Caco-2 (cell line): ENCODE measurements at regions not wholly inside any gene's neighbourhood (a gene's known extent, or its start where the extent isn't known, plus 50 kb on each side); places are given as distances from the start of the nearest gene placed in this dataset.

Source experiments
- BruUV-seq: library from RNA; stranded (reverse); fragments of 400-500 nt; replicated peaks from 2 replicates; lab custom pipeline; 2021; lab: Mats Ljungman, UMichigan
- CTCF ChIA-PET: fragments of 300-600 bp; sonication (Branson Sonifier 250); formaldehyde crosslinking; loops from one replicate; lab custom pipeline; 2022; ENCODE audit warnings: antibody characterized with exemption; lab: Charles Lee
- POLR2A ChIA-PET: fragments of 300-600 bp; sonication (Branson Sonifier 250); formaldehyde crosslinking; loops from one replicate; lab custom pipeline; 2022; ENCODE audit warnings: antibody characterized with exemption; lab: Charles Lee
- DNase-seq, 2 experiments: peaks; one replicate each; pipeline versions ENCODE4 v3.0.0 to v3.0.0-alpha.2; 2020 to 2022
- H3K27me3 ChIP-seq: replicated peaks from 2 replicates; pipeline ENCODE4 v1.6.0; 2011; ENCODE audit warnings: low read length; ENCODE audit not compliant: control insufficient read depth, insufficient read depth
- H3K36me3 ChIP-seq: 2 replicates; pipeline ENCODE4 v1.5.1; 2011; ENCODE audit warnings: low read length; ENCODE audit not compliant: control insufficient read depth, insufficient read depth
- H3K4me1 ChIP-seq: fragments of 250-450 bp; sonication (Bioruptor Pico); 2 replicates; pipeline ENCODE4 v1.5.1; 2020; ENCODE audit warnings: mild to moderate bottlenecking
- H3K4me3 ChIP-seq: 2 replicates; pipeline ENCODE4 v1.5.1; 2011; ENCODE audit warnings: low read depth, mild to moderate bottlenecking, control low read depth, low read length
- H3K9me3 ChIP-seq: fragments of 250-450 bp; sonication (Bioruptor Pico); 2 replicates; pipeline ENCODE4 v1.5.1; 2020; ENCODE audit warnings: mild to moderate bottlenecking, moderate library complexity
- H3K27ac Mint-ChIP-seq: one replicate; pipeline ENCODE4 v1.8.0; 2022; ENCODE audit warnings: mixed read lengths; ENCODE audit not compliant: unreplicated experiment
- H3K27me3 Mint-ChIP-seq: one replicate; pipeline ENCODE4 v1.8.0; 2022; ENCODE audit warnings: mixed read lengths; ENCODE audit not compliant: insufficient read depth, unreplicated experiment
- H3K36me3 Mint-ChIP-seq: one replicate; pipeline ENCODE4 v1.8.0; 2022; ENCODE audit warnings: mild to moderate bottlenecking, mixed read lengths; ENCODE audit not compliant: insufficient read depth, unreplicated experiment
- H3K4me1 Mint-ChIP-seq: one replicate; pipeline ENCODE4 v1.8.0; 2022; ENCODE audit warnings: low read depth, mixed read lengths; ENCODE audit not compliant: unreplicated experiment
- H3K4me3 Mint-ChIP-seq: one replicate; pipeline ENCODE4 v1.8.0; 2022; ENCODE audit warnings: mild to moderate bottlenecking, moderate library complexity, mixed read lengths; ENCODE audit not compliant: unreplicated experiment
- H3K9me3 Mint-ChIP-seq: one replicate; pipeline ENCODE4 v1.8.0; 2022; ENCODE audit warnings: mixed read lengths; ENCODE audit not compliant: unreplicated experiment
- intact Hi-C: fragments of 100-400 bp; cut with micrococcal nuclease; formaldehyde crosslinking; loops from one replicate; pipeline ENCODE4 v1.10.0; 2022; ENCODE audit not compliant: unreplicated experiment
- TF ChIP-seq, protein P1 (sequence below), 2 experiments: fragments of 200-600 bp in 1 of 2; IDR thresholded peaks; 1 replicate in 1 of 2; 2 replicates in 1 of 2; pipeline versions ENCODE4 v1.5.1 to v1.8.0; 2011 to 2022; ENCODE audit warnings: antibody characterized with exemption in 1 of 2, control low read depth in 1 of 2, inconsistent platforms in 1 of 2, low read depth in 1 of 2, low read length in 1 of 2, mild to moderate bottlenecking in 1 of 2, moderate library complexity in 1 of 2; ENCODE audit not compliant: insufficient read depth in 1 of 2, severe bottlenecking in 1 of 2, unreplicated experiment in 1 of 2

DNA sequence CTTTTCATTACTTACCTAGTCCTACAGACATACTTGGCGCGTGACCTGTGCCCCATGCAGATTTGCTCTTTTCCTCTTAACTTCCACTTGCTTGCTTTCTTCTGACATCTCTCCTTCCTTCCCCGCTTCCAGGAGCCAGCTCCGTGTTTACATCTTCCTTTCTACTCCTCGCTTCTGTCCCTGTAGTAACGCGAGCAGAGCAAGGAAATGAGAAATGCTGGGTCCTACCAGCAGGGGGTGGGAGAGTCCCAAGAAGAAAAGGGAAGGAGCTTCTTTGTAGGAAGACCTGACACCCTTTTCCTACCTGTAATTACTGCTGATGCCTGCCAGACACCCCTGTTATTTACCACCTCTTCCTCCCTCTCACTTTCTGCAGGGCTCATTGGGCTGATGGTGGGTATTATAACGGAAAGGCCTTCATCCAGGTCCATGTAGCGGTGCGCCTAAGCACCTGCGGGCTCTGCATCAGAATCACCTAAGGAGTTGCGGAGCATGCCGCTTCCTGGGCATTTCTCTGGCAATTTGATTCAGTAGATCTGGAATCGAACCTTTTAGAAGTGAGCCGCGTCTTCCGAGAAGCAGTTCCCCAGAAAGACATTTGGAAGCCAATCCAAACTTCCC is 1260.8 kb upstream of the WWC1 start:
- Histone ChIP-seq H3K4me1 (no peaks in the 10 kb centered on the region), H3K27me3 (no peaks in the 10 kb centered on the region), H3K4me3 (no peak overlapping the region), H3K36me3 (no peaks in the 10 kb centered on the region), H3K9me3 (no peaks in the 10 kb centered on the region)
- no peak overlapping the region for H3K27ac Mint-ChIP-seq
- DNase-seq, result peak; percentile 33 to 38
- POLR2A ChIA-PET, result no interaction called here
- H3K9me3 Mint-ChIP-seq, result no peaks in the 10 kb centered on the region
- H3K4me3 Mint-ChIP-seq, result no peak overlapping the region
- intact Hi-C loops, result no loop called here
- no peaks in the 10 kb centered on the region for H3K4me1 Mint-ChIP-seq
- BruUV-seq, result no TSS peak
- H3K36me3 Mint-ChIP-seq, result no peaks in the 10 kb centered on the region
- CTCF ChIA-PET, result interaction anchor here (0.7 kb wide), 1 partner anchor 1573 kb away, joined by 3 read pairs; no protein-coding TSS in a partner anchor
- no peaks in the 10 kb centered on the region for H3K27me3 Mint-ChIP-seq
- TF ChIP-seq, protein P1, sequence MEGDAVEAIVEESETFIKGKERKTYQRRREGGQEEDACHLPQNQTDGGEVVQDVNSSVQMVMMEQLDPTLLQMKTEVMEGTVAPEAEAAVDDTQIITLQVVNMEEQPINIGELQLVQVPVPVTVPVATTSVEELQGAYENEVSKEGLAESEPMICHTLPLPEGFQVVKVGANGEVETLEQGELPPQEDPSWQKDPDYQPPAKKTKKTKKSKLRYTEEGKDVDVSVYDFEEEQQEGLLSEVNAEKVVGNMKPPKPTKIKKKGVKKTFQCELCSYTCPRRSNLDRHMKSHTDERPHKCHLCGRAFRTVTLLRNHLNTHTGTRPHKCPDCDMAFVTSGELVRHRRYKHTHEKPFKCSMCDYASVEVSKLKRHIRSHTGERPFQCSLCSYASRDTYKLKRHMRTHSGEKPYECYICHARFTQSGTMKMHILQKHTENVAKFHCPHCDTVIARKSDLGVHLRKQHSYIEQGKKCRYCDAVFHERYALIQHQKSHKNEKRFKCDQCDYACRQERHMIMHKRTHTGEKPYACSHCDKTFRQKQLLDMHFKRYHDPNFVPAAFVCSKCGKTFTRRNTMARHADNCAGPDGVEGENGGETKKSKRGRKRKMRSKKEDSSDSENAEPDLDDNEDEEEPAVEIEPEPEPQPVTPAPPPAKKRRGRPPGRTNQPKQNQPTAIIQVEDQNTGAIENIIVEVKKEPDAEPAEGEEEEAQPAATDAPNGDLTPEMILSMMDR (IDR thresholded peaks at IDR 0.05; ENCODE audit: insufficient read depth in 1 of 2, low read depth in 1 of 2, low read length in 1 of 2, severe bottlenecking in 1 of 2, unreplicated experiment in 1 of 2), result peak; percentile 5 to 46

DNA sequence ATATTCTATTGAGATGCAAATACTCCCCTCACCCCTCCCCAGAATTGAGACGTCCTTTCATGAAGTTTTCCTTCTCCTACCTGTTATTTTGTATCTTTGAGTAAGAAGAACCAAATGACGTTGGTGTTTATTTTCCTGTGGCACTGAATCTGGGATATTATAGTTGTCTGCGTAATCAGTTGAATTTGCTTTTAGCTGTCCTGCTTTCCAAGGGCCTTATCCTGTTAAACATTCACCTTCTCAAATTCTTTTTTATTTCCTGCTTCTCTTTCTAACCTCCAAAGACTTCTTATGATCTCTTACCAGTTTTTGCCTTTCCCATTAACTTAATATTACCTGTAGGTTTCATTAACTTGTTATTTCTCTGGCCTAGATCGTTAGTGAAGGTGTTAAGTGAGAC is 1254.9 kb upstream of the WWC1 start:
- Mint-ChIP-seq H3K4me3 (no peak overlapping the region), H3K27ac (no peak overlapping the region), H3K4me1 (no peaks in the 10 kb centered on the region), H3K27me3 (no peaks in the 10 kb centered on the region), H3K9me3 (no peaks in the 10 kb centered on the region), H3K36me3 (no peaks in the 10 kb centered on the region)
- ChIA-PET CTCF (no interaction called here), POLR2A (no interaction called here)
- no peaks in the 10 kb centered on the region for H3K27me3 ChIP-seq
- no peaks in the 10 kb centered on the region for H3K4me1 ChIP-seq
- TF ChIP-seq, protein P1 (IDR thresholded peaks at IDR 0.05; ENCODE audit: insufficient read depth in 1 of 2, low read depth in 1 of 2, low read length in 1 of 2, severe bottlenecking in 1 of 2, unreplicated experiment in 1 of 2), result no peak
- no TSS peak for BruUV-seq
- intact Hi-C loops, result no loop called here
- no peak overlapping the region for H3K4me3 ChIP-seq
- H3K9me3 ChIP-seq, result no peaks in the 10 kb centered on the region
- no peak for DNase-seq
- H3K36me3 ChIP-seq, result no peaks in the 10 kb centered on the region

DNA sequence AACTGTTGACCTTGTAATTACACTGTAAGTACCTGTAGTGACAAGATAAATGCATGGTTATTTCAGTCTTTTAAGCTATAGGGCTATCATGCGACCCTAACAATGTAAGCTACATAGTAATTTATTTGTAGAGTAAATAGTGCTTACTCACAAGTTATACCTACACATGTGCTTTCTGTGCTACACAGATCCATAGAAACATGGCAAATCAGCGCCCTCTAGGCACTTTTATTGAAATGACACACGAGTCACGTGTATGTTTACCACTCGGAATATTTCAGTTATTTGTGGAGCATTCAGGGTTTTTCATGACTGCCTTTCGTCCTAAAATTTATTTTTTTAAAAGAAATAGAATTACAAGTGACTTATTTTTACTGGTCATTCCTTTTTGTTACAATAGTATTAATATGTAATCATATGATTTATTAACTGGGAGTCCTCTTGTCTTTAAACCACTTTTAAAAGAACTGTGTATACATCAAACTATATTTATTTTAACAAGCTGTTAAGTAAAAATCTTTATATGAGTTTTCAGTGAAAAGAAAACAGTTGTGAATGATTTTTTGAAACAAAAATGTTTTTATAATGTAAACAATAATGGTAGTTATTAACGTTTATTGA is 1242.3 kb upstream of the WWC1 start:
- no peaks in the 10 kb centered on the region for H3K4me1 ChIP-seq
- H3K27me3 ChIP-seq, result no peaks in the 10 kb centered on the region
- BruUV-seq, result no TSS peak
- H3K36me3 ChIP-seq, result no peaks in the 10 kb centered on the region
- intact Hi-C loops, result loop anchor here (1.0 to 5.0 kb wide), 4 partner anchors 37 to 1419 kb away; no protein-coding TSS in a partner anchor
- H3K4me3 Mint-ChIP-seq, result no peak overlapping the region
- CTCF ChIA-PET, result no interaction called here
- no peaks in the 10 kb centered on the region for H3K9me3 ChIP-seq
- no peaks in the 10 kb centered on the region for H3K27me3 Mint-ChIP-seq
- H3K4me3 ChIP-seq, result no peak overlapping the region
- POLR2A ChIA-PET, result no interaction called here
- DNase-seq, result peak; percentile 54 to 62
- no peak overlapping the region for H3K27ac Mint-ChIP-seq
- TF ChIP-seq, protein P1 (IDR thresholded peaks at IDR 0.05; ENCODE audit: insufficient read depth in 1 of 2, low read depth in 1 of 2, low read length in 1 of 2, severe bottlenecking in 1 of 2, unreplicated experiment in 1 of 2), result peak; percentile 52 to 72
- no peaks in the 10 kb centered on the region for H3K9me3 Mint-ChIP-seq
- no peaks in the 10 kb centered on the region for H3K36me3 Mint-ChIP-seq
- no peaks in the 10 kb centered on the region for H3K4me1 Mint-ChIP-seq
